GM18499 (cell line): ENCODE measurements at regions not wholly inside any gene's neighbourhood (a gene's known extent, or its start where the extent isn't known, plus 50 kb on each side); places are given as distances from the start of the nearest gene placed in this dataset.
"Not testable (repeated sequence)": the region's sequence is repeated elsewhere in the genome, so short reads cannot be mapped to it uniquely, and the experiment has no call there.

ENCODE experiments used
- ATAC-seq: cut with Tn5 transposase; IDR thresholded peaks from one replicate; pipeline ENCODE4 v1.9.1; 2021; ENCODE audit warnings: moderate number of reproducible peaks; ENCODE audit not compliant: insufficient read depth, unreplicated experiment

DNA sequence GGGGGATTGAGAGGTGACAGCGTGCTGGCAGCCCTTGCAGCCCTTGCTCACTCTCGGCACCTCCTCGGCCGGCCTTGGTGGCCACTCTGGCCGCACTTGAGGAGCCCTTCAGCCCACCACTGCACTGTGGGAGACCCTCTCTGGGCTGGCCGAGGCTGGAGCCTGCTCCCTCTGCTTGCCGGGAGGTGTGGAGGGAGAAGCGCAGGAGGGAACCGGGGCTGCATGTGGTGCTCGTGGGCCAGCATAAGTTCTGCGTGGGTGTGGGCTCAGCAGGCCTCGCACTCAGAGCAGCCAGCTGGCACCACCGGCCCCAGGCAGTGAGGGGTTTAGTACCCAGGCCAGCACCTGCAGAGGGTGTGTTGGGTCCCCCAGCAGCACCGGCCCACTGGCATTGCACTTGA lies 912.2 kb upstream of the ADGRB3 start:
- no peak for ATAC-seq

DNA sequence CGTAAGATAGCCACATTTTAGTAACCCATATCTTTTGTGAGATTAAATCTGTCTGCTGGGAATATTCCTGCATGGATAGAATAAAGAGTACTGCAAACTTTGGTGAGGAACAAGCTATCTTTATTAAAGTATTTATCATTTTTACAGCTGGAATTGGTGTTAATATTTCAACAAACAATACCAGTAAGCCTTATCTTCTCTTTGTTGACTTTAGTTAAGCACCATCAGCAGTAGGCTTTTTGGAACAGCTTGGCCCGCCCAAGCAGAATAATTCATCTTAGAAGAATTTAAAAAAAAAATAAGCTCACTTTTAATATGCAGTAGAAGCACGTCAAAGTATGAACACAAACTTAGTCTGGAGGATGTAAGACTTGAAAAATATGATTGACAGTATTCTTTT lies 917.8 kb upstream of the ADGRB3 start:
- no peak for ATAC-seq

DNA sequence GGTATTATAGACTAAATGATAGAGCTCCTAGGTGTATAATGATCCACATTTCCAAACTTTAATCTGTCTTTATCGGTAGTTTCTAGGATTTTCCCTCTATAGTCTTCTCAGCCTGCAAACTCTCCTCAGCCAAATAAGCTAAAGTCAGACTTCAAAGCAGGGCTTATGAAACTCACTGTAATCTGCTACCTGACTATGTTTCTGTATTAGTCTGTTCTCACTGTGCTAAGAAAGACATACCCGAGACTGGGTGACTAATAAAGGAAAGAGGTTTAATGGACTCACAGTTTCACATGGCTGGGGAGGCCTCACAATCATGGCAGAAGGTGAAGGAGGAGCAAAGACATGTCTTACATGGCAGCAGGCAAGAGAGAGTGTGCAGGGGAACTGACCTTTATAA lies 928.7 kb upstream of the ADGRB3 start:
- ATAC-seq: no peak

DNA sequence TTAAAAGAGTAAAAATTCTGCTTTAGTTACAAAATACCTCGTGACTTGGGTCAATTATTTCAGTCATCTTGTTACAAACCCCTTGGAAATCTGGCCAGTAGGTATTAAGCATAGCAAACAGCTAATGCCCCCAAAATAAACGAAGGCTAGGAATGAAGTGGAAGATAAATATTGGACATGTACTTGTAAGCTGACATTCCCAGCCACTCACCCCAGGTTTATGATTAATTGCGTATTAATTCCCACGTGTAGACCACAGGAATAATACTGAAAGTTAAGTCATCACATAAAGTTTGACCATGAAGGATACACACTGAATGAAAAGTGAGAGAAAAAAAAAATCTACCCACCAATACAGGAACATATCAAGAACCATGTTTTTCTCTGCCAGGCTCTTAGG lies 936.5 kb upstream of the ADGRB3 start:
- no peak for ATAC-seq

DNA sequence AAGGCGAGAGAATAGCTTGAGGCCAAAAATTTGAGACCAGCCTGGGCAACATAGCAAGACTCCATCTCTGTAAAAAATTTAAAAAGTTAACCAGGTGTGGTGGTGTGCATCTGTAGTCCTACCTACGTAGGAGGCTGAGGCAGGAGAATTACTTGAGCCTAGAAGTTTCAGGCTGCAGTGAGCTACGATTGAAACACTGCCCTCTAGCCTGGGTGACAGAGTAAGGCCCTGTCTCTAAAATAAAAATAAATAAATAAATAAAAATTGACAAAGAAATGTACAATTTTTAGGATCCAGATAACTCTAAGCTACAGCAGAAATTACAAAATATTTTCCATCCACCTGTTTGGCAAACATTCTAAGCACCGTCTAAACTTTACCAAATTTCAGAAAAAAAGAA lies 941.0 kb upstream of the ADGRB3 start:
- ATAC-seq: no peak

DNA sequence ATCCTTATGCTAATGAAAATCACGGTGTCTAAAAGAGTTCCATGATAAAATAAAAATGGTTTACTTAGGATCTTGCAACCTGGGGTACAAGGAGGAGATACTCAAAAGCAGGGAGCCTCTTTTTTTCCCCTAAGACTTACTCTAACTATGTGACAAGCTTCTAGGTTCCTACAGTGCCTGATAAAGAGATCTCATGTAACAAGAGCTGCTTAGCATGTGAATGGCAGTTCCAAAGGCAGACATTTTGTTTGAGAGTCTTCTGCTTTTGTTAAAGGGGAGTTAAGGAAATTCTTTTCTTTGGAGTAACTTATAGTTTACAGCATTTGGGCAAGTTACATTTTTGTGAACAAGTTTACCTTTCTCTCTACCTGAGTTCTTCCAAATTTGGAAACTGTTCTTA lies 945.8 kb upstream of the ADGRB3 start:
- no peak for ATAC-seq

- ATAC-seq: no peak
Measured at GRCh38 chr6:67687396-67687795, 947.7 kb upstream of the ADGRB3 start.

GRCh38 chr6:67686225-67686624 lies 948.9 kb upstream of the ADGRB3 start:
- not testable (repeated sequence) for ATAC-seq

GRCh38 chr6:67683960-67684359 lies 951.1 kb upstream of the ADGRB3 start:
- no peak for ATAC-seq

DNA sequence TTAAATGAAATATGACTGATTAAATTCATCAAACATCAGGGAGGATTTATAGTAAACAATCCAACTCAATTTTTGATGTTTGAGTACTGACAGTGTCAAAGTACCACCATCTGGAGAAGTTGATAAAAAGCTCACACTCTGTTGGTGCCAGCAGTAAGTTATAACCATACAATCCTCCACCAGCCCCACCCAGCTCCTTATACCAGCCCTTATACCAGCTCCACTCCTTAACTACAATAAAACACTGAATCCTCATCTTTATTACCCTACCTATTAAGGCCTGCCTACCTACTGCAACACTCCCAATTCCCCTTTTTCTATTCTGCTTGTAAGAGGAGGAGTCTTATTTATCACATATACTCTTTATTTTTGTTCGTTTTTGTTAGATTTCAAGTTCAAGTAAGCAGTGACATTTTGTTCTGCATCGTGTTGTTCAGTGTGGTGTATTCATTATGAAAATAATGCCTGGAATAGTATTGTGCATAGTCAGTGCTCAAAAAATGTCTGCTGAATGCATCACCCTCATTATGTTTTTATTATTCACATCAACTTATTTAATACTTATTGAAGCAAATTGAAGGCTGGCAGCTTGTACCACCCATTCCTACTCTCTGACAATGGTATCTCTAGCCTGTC lies 954.7 kb upstream of the ADGRB3 start:
- ATAC-seq: no peak

GRCh38 chr6:67679566-67680296 lies 955.4 kb upstream of the ADGRB3 start:
- no peak for ATAC-seq

DNA sequence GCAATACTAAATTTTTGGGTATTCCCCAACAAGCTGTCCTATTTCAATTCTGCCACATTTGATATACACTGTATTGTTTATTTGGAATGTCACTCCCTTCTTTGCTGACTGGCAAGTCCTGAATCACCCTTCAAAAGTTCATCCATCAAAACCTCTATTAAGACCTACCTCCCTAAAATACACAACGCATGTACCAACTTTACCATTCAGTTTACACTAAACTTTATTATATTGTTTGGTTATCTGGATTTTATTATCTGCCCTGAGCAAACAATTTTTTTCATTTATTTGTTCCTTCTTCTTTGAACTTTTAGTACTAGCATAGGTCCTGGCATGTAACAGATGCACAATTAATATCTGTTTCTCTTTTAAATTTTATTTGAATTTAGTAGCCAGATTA lies 958.2 kb upstream of the ADGRB3 start:
- no peak for ATAC-seq

DNA sequence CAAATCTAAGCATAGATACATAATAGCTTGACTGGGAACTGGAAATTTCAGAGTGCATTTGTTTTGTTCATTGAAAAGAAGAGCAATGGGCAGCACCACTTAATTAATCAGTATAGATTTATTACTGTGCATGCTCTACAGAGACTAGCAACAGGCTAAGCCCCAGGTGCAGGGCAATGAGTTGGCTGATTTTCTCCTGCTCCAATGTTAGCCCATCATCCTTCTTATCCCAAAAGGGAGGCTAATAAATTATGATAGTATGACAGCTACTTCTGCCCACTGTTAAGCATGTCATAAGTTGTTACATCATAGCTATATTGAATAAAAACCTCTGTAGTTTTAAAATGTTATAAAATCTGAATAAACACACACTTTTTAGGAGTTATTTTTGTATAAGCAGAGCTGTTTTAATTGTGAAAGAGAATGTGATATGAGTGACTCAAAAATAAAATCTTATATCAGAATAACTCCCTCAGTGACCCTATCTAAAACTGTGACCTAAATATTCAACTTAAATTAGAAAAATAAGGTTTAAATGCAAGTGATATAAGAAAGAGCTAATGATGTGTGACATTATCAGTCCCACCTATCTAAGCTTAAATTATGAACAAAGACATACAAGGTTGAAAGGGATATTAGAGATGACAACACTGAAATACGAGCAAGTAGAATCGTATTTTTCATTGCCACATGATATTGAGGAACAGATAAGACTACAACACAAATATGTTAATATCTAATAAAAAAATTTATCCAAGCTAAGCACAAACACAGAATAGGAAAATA lies 967.3 kb upstream of the ADGRB3 start:
- ATAC-seq: no peak

DNA sequence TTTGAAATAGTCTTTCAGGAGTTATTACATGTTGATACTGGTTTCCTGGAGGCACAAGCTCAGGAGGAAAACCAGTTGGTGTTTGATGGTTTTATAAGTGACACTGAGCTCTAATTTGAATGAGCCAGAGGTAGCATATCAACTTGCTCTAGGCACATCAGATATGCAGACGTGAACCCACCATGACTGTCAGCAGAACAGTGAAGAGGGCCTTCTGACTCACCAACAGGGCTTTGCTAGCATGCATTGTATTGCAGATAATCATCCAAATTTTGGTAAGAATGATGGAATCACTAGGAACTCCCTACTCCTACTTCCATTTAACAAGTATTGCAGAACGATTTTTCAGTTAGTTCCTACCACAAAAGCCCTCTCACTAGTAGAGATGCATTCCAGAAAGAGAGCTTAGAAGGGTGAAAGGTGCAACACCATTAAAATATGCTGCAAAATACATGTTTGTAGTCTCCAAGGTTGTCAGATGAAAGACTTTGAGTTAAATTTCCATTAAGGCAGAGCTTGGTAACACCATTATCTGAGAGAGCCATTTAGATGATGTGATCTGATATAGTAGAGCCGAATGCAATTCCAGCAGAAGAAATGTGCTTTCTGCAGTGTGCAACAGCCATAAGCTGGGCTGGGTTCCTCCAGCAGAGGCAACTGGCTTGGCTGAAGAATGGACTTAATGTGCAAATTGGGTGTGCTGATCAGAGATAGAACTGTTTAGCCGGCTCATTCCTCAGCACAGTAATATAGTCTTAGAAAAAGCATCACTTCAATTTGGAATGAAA lies 968.7 kb upstream of the ADGRB3 start:
- ATAC-seq: no peak

GRCh38 chr6:67664942-67665341 lies 970.1 kb upstream of the ADGRB3 start:
- no peak for ATAC-seq

- no peak for ATAC-seq
Measured at GRCh38 chr6:67663105-67663895, 971.8 kb upstream of the ADGRB3 start.

DNA sequence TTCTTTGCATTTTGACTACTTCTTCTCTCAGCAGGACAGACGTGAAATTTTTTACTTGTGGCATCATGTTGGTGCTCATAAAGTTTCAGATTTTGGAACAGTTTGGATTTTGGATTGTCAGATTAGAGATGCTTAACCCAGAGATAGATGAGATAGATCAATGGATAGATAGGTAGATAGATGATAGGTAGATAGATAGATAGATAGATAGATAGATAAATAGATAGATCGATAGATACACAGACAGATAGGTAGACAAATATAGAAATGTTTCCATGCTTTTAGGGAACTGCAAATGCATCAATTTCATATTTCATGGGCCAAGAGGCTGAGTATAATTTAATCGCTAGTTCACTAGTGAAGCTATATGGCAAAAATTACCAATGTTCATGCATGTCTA lies 981.5 kb upstream of the ADGRB3 start:
- ATAC-seq: no peak

DNA sequence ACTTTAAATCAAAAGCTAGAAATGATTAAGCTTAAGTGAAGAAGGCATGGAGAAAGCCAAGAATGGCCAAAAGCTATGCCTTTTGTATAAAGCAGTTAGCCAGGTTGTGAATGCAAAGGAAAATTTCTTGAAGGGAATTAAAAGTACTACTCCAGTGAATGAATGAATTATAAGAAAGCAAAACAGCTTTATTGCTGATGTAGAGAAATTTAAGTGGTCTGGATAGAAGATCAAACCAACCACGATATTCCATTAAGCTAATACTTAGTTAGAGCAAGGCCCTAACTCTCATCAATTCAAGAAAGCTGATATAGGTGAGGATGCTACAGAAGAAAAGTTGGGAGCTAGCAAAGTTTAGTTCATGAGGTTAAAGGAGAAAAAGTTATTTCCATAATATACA lies 988.5 kb upstream of the ADGRB3 start:
- ATAC-seq: no peak

GRCh38 chr6:67643281-67643680 lies 991.8 kb upstream of the ADGRB3 start:
- no peak for ATAC-seq

DNA sequence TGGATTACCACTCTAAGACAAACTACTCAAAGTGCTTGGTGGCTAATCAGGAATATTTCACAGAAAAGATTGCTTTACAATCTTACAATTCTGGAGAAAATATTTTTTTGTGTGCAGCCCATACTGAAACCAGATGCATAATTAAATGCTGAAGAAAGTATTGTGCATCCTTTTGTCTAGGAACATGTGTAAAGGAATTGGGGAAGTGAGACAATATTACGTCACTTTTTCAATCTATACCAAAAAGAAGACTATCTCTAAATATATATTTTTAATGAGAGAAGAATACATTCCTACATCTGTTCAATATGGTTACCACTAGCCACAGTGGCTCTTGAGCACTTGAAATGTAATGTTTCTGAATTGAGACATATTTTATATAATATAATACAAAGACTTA lies 992.5 kb upstream of the ADGRB3 start:
- ATAC-seq: no peak
